ENCODE measurements at regions not wholly inside any gene's neighbourhood (a gene's known extent, or its start where the extent isn't known, plus 50 kb on each side); places are given as distances from the start of the nearest gene placed in this dataset.
A peak's percentile ranks its signal among the peaks of the same experiment; 100 is the strongest.
"Not testable (repeated sequence)": the region's sequence is repeated elsewhere in the genome, so short reads cannot be mapped to it uniquely, and the experiment has no call there.

GRCh38 chr22:22697377-22698117 is 53.1 kb downstream of the GGTLC2 start:
- no peak for DNase-seq

DNA sequence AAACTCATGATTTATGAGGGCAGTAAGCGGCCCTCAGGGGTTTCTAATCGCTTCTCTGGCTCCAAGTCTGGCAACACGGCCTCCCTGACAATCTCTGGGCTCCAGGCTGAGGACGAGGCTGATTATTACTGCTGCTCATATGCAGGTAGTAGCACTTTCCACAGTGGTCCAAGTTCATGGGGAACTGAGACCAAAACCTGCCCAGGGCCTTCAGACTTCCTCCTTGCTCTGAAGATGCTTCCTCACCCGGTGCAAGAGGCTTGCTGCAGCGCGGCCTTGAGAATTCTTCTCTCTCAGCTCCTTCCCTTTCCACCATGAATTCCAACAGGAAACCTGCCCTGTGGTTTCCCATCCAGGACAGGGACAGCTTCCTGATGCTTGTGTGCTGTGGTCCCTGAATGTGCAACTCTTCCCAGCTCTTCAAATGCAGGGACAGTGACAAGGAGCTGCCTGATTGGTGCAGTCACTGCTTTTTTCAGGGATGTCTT is 53.9 kb downstream of the GGTLC2 start:
- no peak for DNase-seq

GRCh38 chr22:22700631-22701030 is 56.2 kb downstream of the GGTLC2 start:
- no peak for DNase-seq

- DNase-seq, result not testable (repeated sequence)
Observed at GRCh38 chr22:22701557-22701956, 57.1 kb downstream of the GGTLC2 start.

GRCh38 chr22:22702237-22703202 is 58.1 kb downstream of the GGTLC2 start:
- peak; percentile 21 for DNase-seq

DNA sequence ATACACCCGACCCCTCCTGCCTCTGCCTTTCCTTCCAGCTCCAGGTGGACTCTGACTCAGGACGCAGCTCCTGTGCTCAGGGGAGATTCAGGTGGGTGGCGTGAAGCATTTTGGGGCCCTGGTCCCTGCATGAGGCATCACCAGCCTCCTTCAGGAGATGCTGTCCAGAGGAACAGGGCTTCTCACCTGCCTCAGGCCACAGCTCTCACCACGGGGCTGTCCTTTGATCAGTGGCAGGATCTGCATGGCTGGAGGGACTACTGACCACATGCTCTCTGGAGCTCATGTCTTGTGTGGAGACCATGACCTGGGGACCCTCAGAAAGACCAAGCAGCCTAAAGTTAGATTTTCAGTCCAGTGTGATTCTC is 58.8 kb downstream of the GGTLC2 start:
- no peak for DNase-seq

GRCh38 chr22:22703715-22704114 is 59.3 kb downstream of the GGTLC2 start:
- no peak for DNase-seq

GRCh38 chr22:22704156-22704946 is 59.9 kb downstream of the GGTLC2 start:
- no peak for DNase-seq

- DNase-seq, result no peak
Observed at GRCh38 chr22:22705328-22706100, 61.1 kb downstream of the GGTLC2 start.

DNA sequence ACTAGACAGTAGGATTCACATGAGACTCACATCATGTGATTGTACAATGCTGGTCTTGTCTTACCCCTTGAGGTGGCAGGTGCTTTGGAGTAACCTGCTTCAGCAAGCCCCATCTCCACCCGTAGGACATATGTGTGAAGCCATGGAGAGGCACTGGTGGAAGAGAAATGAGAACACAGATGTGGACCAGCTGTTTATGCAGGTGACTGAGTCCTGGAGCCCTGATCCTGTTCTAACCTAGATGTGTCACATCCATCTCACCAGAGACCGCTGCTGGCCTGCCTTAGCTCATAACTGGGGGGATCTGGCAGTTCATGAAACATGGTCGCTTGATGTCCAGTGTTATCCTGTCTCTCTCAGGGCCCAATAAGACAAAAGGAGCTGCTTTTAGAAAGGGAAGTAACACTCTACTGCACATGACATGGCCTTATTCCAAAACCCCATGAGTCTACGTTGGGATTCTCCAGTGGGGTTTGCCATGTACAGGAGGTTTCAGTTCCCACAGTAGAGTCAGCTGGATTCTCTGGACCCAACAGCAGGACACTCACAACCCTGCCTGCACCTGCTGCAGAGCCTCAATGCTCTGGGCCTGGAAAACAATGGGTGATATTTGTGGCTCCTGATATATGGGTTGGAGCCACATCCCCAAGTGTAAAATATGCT is 62.0 kb downstream of the GGTLC2 start:
- no peak for DNase-seq

GRCh38 chr22:22709719-22710445 is 65.5 kb downstream of the GGTLC2 start:
- peak; percentile 41 for DNase-seq

GRCh38 chr22:22710719-22711531 is 66.5 kb downstream of the GGTLC2 start:
- DNase-seq, result peak; percentile 49

DNA sequence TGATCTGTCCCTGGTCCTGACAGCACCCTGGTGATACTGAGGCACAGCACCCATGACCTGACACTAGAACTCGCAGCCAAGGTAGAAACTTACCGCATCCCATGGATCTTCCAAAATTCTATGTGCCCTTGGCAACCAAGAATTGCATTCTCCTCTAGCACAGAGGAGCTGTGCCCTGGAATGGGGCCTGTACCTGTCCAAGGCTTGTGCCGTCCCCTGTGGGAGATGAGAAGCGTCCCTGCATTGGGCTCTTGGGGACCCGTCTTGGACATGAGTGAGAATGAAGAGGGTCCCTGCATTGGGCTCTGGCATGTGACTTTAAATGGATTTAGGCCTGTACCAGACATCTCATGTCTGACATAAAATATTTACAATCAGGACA is 67.1 kb downstream of the GGTLC2 start:
- no peak for DNase-seq

- no peak for DNase-seq
Observed at GRCh38 chr22:22712092-22712658, 67.8 kb downstream of the GGTLC2 start.

DNA sequence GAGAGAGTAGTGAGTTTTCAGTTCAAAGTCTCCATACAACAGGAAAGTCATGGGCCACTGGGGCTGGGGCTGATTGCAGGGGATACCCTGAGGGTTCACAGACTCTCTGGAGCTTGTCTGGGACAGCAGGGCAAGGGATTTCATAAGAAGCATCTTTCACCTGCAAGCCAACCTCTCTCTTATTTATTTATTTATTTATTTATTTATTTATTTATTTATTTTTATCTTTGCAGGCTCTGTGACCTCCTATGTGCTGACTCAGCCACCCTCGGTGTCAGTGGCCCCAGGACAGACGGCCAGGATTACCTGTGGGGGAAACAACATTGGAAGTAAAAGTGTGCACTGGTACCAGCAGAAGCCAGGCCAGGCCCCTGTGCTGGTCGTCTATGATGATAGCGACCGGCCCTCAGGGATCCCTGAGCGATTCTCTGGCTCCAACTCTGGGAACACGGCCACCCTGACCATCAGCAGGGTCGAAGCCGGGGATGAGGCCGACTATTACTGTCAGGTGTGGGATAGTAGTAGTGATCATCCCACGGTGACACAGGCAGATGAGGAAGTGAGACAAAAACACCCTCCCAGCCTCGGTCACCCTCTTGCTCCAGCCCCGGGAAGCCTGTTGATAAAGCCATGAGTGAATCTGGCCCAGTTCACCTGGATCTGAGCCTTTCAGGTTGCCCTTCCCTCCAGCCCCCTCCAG is 68.4 kb downstream of the GGTLC2 start:
- DNase-seq, result no peak

DNA sequence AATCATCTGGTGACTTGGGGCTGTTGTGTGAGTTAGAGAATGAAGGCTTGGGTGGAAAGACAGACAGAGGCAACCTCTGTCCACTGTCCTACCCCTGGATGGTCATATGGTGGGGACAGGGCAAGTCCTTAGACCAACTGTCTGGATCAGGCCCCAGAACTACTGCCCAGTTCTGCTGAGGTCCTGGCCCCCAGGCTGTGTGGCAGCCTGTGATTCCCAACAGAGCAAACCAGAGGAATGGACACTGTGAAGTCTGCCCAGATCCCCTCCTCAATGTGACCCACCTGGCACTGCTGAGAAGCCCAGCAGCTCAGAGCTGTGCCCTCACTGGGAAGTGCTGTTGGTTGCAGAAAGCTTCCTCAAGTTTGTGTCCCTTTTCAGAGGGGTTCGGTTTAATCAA is 69.0 kb downstream of the GGTLC2 start:
- DNase-seq, result no peak

- no peak for DNase-seq
Observed at GRCh38 chr22:22714600-22715335, 70.4 kb downstream of the GGTLC2 start.

DNA sequence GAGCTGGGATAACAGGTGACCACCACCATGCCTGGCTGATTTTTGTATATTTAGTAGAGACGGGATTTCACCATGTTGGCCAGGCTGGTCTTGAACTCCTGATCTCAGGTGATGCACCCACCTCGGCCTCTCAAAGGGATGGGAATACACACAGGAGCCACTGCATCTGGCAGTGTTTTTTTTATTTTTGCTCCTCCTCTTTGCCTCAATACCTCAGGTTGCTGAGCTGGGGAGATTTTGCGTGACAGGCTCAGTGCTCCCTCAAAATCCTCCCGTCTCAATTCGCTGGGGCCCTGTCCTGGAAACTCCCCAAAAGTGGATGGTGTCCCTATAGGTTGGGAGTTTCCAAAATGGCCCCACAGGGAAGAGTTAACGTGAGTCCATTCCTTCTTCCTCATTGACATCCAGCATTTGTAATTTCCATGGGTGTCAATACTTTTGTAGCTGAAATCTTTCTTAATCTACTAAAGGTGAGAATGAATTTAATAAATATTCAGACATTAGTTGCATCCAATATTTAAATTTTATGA is 71.8 kb downstream of the GGTLC2 start:
- no peak for DNase-seq

Measured in DMS53 (cell line).